Lower lobe of right lung (tissue), 2 donors: ENCODE measurements at regions not wholly inside any gene's neighbourhood (a gene's known extent, or its start where the extent isn't known, plus 50 kb on each side); places are given as distances from the start of the nearest gene placed in this dataset.

Experiments used
- ATAC-seq, 2 donors: fragments of 200-7000 bp; cut with Tn5 transposase; one replicate each; pipeline ENCODE4 v1.9.1; 2020 to 2022; ENCODE audit warnings: mild to moderate bottlenecking in 2 of 2, moderate library complexity in 2 of 2
- DNase-seq: peaks from one replicate; pipeline ENCODE4 v3.0.0-alpha.2; 2020
- H3K27ac ChIP-seq: fragments of 200-600 bp; one replicate; pipeline ENCODE4 v1.8.0; 2022
- H3K27me3 ChIP-seq: fragments of 200-600 bp; one replicate; pipeline ENCODE4 v1.8.0; 2022; ENCODE audit warnings: low read depth
- H3K36me3 ChIP-seq: fragments of 200-600 bp; one replicate; pipeline ENCODE4 v1.8.0; 2022; ENCODE audit warnings: mild to moderate bottlenecking
- H3K4me1 ChIP-seq: fragments of 200-600 bp; one replicate; pipeline ENCODE4 v1.8.0; 2022
- H3K4me3 ChIP-seq: fragments of 200-600 bp; one replicate; pipeline ENCODE4 v1.8.0; 2022; ENCODE audit warnings: mild to moderate bottlenecking
- H3K9me3 ChIP-seq: fragments of 200-600 bp; one replicate; pipeline ENCODE4 v1.8.0; 2022
- CTCF ChIP-seq: fragments of 200-600 bp; IDR thresholded peaks from one replicate; pipeline ENCODE4 v1.8.0; 2022; ENCODE audit warnings: antibody characterized with exemption, mild to moderate bottlenecking
- intact Hi-C: fragments of 100-400 bp; cut with DNase I; formaldehyde crosslinking; loops from one replicate; pipeline ENCODE4 v1.11.0; 2022
- donor health status: DM: no; HTN: yes; CAD: no; lungs with severe emphysema.

DNA sequence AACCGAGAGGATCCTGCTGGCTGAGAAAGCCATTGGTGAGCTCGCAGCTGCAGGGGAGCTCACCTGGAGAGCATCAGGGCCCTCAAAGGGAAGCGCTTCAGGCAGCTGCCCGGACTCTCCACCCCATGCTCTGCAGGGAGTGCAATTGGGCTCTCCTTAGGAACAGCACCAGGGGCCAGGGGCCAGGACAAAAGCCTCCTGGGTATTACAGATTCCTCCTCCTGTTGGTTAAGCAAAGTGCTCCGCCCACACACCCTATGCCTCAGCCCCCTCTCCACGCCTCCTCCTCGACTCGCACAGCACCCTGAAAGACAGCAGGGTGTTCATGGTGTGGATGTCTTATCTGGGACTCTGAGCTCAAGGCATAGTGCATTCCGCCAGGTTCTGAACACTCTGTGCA lies 139.9 kb downstream of the SHANK2 start:
- ATAC-seq: peak in 1 of 2 donors; percentile 16

DNA sequence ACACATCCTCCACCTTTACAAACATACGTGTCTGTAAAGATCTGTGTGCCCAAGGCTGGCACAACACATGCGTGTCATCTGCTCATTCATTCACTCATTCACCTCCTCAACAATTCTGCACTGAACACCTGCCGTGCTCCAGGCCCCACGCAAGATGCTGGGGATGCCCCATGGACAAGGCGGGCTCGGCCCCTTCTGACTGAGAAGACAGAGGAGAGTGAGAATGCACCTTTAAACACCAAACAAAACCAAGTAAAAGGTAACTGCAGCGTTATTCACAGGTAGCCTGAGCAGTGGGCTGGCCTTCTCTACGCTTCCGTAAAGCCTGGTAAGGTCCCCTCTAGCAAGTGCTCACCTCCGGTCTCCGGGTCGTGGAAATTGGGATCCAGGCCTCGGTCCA lies 142.8 kb downstream of the SHANK2 start:
- no peak overlapping the region for H3K27ac ChIP-seq
- no peaks in the 10 kb centered on the region for H3K4me1 ChIP-seq
- peaks cover 9% of the 10 kb centered on the region for H3K36me3 ChIP-seq
- H3K4me3 ChIP-seq: no peak overlapping the region
- no peak for TF ChIP-seq CTCF
- no peak for DNase-seq
- H3K9me3 ChIP-seq: no peaks in the 10 kb centered on the region
- no peaks in the 10 kb centered on the region for H3K27me3 ChIP-seq
- intact Hi-C loops: no loop called here
- no peak for ATAC-seq

More for the DNA sequence above, 139.9 kb downstream of the SHANK2 start:
- H3K4me3 ChIP-seq: no peak overlapping the region
- intact Hi-C loops: no loop called here
- no peaks in the 10 kb centered on the region for H3K4me1 ChIP-seq
- DNase-seq: no peak
- H3K27ac ChIP-seq: no peak overlapping the region
- H3K27me3 ChIP-seq: no peaks in the 10 kb centered on the region
- peaks cover 9% of the 10 kb centered on the region for H3K36me3 ChIP-seq
- H3K9me3 ChIP-seq: no peaks in the 10 kb centered on the region
- no peak for TF ChIP-seq CTCF

GRCh38 chr11:71109186-71109585 lies 143.2 kb downstream of the SHANK2 start:
- ATAC-seq (no peak), DNase-seq (no peak)
- Histone ChIP-seq H3K27me3 (no peaks in the 10 kb centered on the region), H3K4me3 (no peak overlapping the region), H3K36me3 (peaks cover 9% of the 10 kb centered on the region), H3K4me1 (no peaks in the 10 kb centered on the region), H3K9me3 (no peaks in the 10 kb centered on the region), H3K27ac (no peak overlapping the region)
- intact Hi-C loops: no loop called here
- no peak for TF ChIP-seq CTCF

DNA sequence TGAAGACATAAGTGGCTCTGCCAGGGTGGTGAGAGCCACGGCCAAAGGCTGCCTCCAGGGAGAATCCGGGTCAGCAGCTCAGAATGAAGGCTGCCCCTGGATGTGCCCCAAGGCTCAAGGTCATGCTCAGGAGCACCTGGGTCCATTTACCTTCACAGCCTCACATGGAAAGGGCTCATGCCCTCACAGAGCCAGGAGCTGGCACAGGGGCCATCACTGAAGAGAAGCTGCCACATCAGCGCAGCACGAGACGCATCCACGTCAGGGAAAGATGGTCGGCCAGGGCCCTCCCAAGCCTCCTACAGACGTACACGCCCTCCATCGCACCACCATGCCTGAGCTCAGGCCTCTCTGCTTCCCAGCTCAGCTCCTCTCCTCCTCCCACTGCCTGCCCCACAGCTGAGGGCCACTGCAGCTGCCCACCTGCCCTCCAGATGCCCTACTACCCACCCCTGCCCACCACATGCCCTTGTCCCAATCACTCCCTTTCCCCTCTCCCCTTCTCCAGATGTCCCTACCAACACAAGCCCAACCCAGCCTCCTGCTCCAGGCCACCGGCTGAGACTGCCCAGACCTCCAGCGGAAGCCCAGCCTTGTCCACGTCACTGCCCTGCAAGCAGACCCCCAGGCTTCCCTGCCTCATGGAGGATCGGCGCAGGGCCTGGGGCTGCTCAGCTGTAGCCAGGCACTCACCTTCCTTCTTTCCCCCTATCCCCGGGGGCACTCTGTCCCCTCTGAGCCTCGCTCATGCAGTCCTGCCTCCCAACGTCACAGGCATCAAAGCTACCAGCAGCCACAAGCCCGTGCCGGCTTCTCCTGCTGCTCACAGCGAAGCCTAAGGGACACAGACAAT lies 144.1 kb downstream of the SHANK2 start:
- ATAC-seq (no peak), DNase-seq (no peak)
- Histone ChIP-seq H3K27ac (no peak overlapping the region), H3K4me1 (no peaks in the 10 kb centered on the region), H3K36me3 (peaks cover 9% of the 10 kb centered on the region), H3K9me3 (no peaks in the 10 kb centered on the region), H3K27me3 (no peaks in the 10 kb centered on the region), H3K4me3 (no peak overlapping the region)
- intact Hi-C loops: no loop called here
- TF ChIP-seq CTCF: no peak

GRCh38 chr11:71106671-71107070 lies 145.7 kb downstream of the SHANK2 start:
- DNase-seq (no peak), ATAC-seq (no peak)
- no peak for TF ChIP-seq CTCF
- intact Hi-C loops: no loop called here
- no peaks in the 10 kb centered on the region for H3K4me1 ChIP-seq
- no peaks in the 10 kb centered on the region for H3K27me3 ChIP-seq
- H3K27ac ChIP-seq: no peak overlapping the region
- H3K36me3 ChIP-seq: peaks cover 9% of the 10 kb centered on the region
- no peak overlapping the region for H3K4me3 ChIP-seq
- no peaks in the 10 kb centered on the region for H3K9me3 ChIP-seq
